Glomerular endothelial cell (primary cell): ENCODE measurements at regions not wholly inside any gene's neighbourhood (a gene's known extent, or its start where the extent isn't known, plus 50 kb on each side); places are given as distances from the start of the nearest gene placed in this dataset.

Experiments
- DNase-seq: peaks from one replicate; pipeline ENCODE4 v3.0.0-alpha.2; 2011; ENCODE audit warnings: low read depth, low spot score; ENCODE audit errors: extremely low read depth

- no peak for DNase-seq
These were observed 238.5 kb downstream of the LTN1 start for GRCh38 chr21:28754127-28754611.

GRCh38 chr21:28752131-28752530 is 240.5 kb downstream of the LTN1 start:
- DNase-seq: no peak

GRCh38 chr21:28751176-28751575 is 241.5 kb downstream of the LTN1 start:
- DNase-seq: no peak

- DNase-seq: no peak
These were observed 242.1 kb downstream of the LTN1 start for GRCh38 chr21:28750565-28750964.

GRCh38 chr21:28749536-28749935 is 243.1 kb downstream of the LTN1 start:
- no peak for DNase-seq

GRCh38 chr21:28747464-28747863 is 245.2 kb downstream of the LTN1 start:
- no peak for DNase-seq

- no peak for DNase-seq
These were observed 246.5 kb downstream of the LTN1 start for GRCh38 chr21:28746166-28746565.

GRCh38 chr21:28745131-28746016 is 247.3 kb downstream of the LTN1 start:
- peak; percentile 82 for DNase-seq

GRCh38 chr21:28743723-28744122 is 249.0 kb downstream of the LTN1 start:
- no peak for DNase-seq

GRCh38 chr21:28742527-28742926 is 250.2 kb downstream of the LTN1 start:
- no peak for DNase-seq

GRCh38 chr21:28740125-28740524 is 252.6 kb downstream of the LTN1 start:
- DNase-seq: no peak

- DNase-seq: no peak
These were observed 253.8 kb downstream of the LTN1 start for GRCh38 chr21:28738882-28739281.

GRCh38 chr21:28738420-28738704 is 254.3 kb downstream of the LTN1 start:
- no peak for DNase-seq

- DNase-seq: no peak
These were observed 254.8 kb downstream of the LTN1 start for GRCh38 chr21:28737674-28738419.

GRCh38 chr21:28734522-28735175 is 258.0 kb downstream of the LTN1 start:
- DNase-seq: no peak

GRCh38 chr21:28731700-28732321 is 260.9 kb downstream of the LTN1 start:
- DNase-seq: no peak

GRCh38 chr21:28729887-28730286 is 262.8 kb downstream of the LTN1 start:
- DNase-seq: no peak

GRCh38 chr21:28727809-28728208 is 264.9 kb downstream of the LTN1 start:
- no peak for DNase-seq

- no peak for DNase-seq
These were observed 267.3 kb downstream of the LTN1 start for GRCh38 chr21:28725396-28725795.

- no peak for DNase-seq
These were observed 269.0 kb downstream of the LTN1 start for GRCh38 chr21:28723646-28724045.

- no peak for DNase-seq
These were observed 273.0 kb downstream of the LTN1 start for GRCh38 chr21:28719723-28720122.
